WTC11 (cell line): ENCODE measurements at regions not wholly inside any gene's neighbourhood (a gene's known extent, or its start where the extent isn't known, plus 50 kb on each side); places are given as distances from the start of the nearest gene placed in this dataset.

Experiments
- ATAC-seq: fragments of 200-7000 bp; cut with Tn5 transposase; 2 replicates; pipeline ENCODE4 v1.10.0; 2021; ENCODE audit warnings: mild to moderate bottlenecking, moderate library complexity
- CTCF ChIA-PET: fragments of 300-600 bp; sonication (Branson Sonifier 250); formaldehyde crosslinking; loops from one replicate; lab custom pipeline; 2021; ENCODE audit warnings: antibody characterized with exemption; lab: Charles Lee
- POLR2A ChIA-PET: fragments of 350-600 bp; sonication (Branson Sonifier 250); formaldehyde crosslinking; loops from one replicate; lab custom pipeline; 2021; ENCODE audit warnings: antibody characterized with exemption; lab: Charles Lee
- DNase-seq: peaks from one replicate; pipeline ENCODE4 v3.0.0; 2021; ENCODE audit warnings: low spot score
- H3K27ac Mint-ChIP-seq: 2 replicates; pipeline ENCODE4 v1.8.0; 2021; ENCODE audit warnings: mixed read lengths
- H3K27me3 Mint-ChIP-seq: 2 replicates; pipeline ENCODE4 v1.8.0; 2021; ENCODE audit warnings: low read depth, mild to moderate bottlenecking, moderate library complexity, mixed read lengths
- H3K36me3 Mint-ChIP-seq: 2 replicates; pipeline ENCODE4 v1.8.0; 2021; ENCODE audit warnings: mixed read lengths
- H3K4me1 Mint-ChIP-seq: 2 replicates; pipeline ENCODE4 v1.8.0; 2022; ENCODE audit warnings: mixed read lengths
- H3K4me3 Mint-ChIP-seq: 2 replicates; pipeline ENCODE4 v1.8.0; 2021; ENCODE audit warnings: mild to moderate bottlenecking, moderate library complexity, mixed read lengths
- H3K9me3 Mint-ChIP-seq: 2 replicates; pipeline ENCODE4 v1.8.0; 2021; ENCODE audit warnings: mixed read lengths
- ATF1 ChIP-seq: sonication (generic); formaldehyde crosslinking; IDR thresholded peaks from 2 replicates; pipeline ENCODE4 v1.8.1; 2023; ENCODE audit warnings: mild to moderate bottlenecking, moderate library complexity, missing genetic modification reagents
- ETV6 ChIP-seq: sonication (generic); formaldehyde crosslinking; IDR thresholded peaks from 2 replicates; pipeline ENCODE4 v1.8.1; 2022; ENCODE audit warnings: mild to moderate bottlenecking, missing genetic modification reagents
- GTF2I ChIP-seq: fragments of 250-450 bp; sonication (Bioruptor Pico); conservative IDR thresholded peaks from 2 replicates; pipeline ENCODE4 v1.4.0; 2021; ENCODE audit warnings: mild to moderate bottlenecking
- HMGA2 ChIP-seq: fragments of 250-450 bp; sonication (Bioruptor Pico); IDR thresholded peaks from 2 replicates; pipeline ENCODE4 v1.4.0; 2021; ENCODE audit warnings: mild to moderate bottlenecking, moderate library complexity
- JUN ChIP-seq: sonication (generic); formaldehyde crosslinking; IDR thresholded peaks from 2 replicates; pipeline ENCODE4 v1.8.0; 2023; ENCODE audit warnings: mild to moderate bottlenecking, missing genetic modification reagents
- NR1H2 ChIP-seq: sonication (generic); formaldehyde crosslinking; IDR thresholded peaks from 2 replicates; pipeline ENCODE4 v1.9.0; 2021; ENCODE audit warnings: mild to moderate bottlenecking, moderate library complexity, missing genetic modification reagents
- SMAD4 ChIP-seq: sonication (generic); formaldehyde crosslinking; IDR thresholded peaks from 2 replicates; pipeline ENCODE4 v1.8.0; 2022; ENCODE audit warnings: mild to moderate bottlenecking, missing genetic modification reagents
- TCF7 ChIP-seq: sonication (generic); formaldehyde crosslinking; IDR thresholded peaks from 2 replicates; pipeline ENCODE4 v1.8.0; 2022; ENCODE audit warnings: mild to moderate bottlenecking, low read depth, missing genetic modification reagents, moderate library complexity
- TP53 ChIP-seq: sonication (generic); formaldehyde crosslinking; IDR thresholded peaks from 2 replicates; pipeline ENCODE4 v1.8.1; 2023; ENCODE audit warnings: mild to moderate bottlenecking, missing genetic modification reagents
- ZNF263 ChIP-seq: sonication (generic); formaldehyde crosslinking; IDR thresholded peaks from 2 replicates; pipeline ENCODE4 v1.8.1; 2022; ENCODE audit warnings: low read depth, mild to moderate bottlenecking, moderate library complexity, missing genetic modification reagents
- ZNF317 ChIP-seq: sonication (generic); formaldehyde crosslinking; IDR thresholded peaks from 2 replicates; pipeline ENCODE4 v1.8.1; 2023; ENCODE audit warnings: low read depth, mild to moderate bottlenecking, moderate library complexity, missing genetic modification reagents, borderline replicate concordance
- ZNF423 ChIP-seq: fragments of 250-450 bp; sonication (Bioruptor Pico); IDR thresholded peaks from 2 replicates; pipeline ENCODE4 v2.1.2; 2022; ENCODE audit warnings: mild to moderate bottlenecking, moderate library complexity
- TF ChIP-seq, protein P1 (sequence below): sonication (generic); formaldehyde crosslinking; IDR thresholded peaks from 2 replicates; pipeline ENCODE4 v1.8.1; 2023; ENCODE audit warnings: mild to moderate bottlenecking, missing genetic modification reagents
- TF ChIP-seq, protein P2 (sequence below): sonication (generic); formaldehyde crosslinking; IDR thresholded peaks from 2 replicates; pipeline ENCODE4 v1.8.1; 2022; ENCODE audit warnings: mild to moderate bottlenecking, missing genetic modification reagents, moderate library complexity, borderline replicate concordance
- TF ChIP-seq, protein P3 (sequence below): sonication (generic); formaldehyde crosslinking; IDR thresholded peaks from 2 replicates; pipeline ENCODE4 v1.8.1; 2023; ENCODE audit warnings: mild to moderate bottlenecking, missing genetic modification reagents
- TF ChIP-seq, protein P4 (sequence below): fragments of 250-450 bp; sonication (Bioruptor Pico); IDR thresholded peaks from 2 replicates; pipeline ENCODE4 v1.9.0; 2021; ENCODE audit warnings: mild to moderate bottlenecking
- TF ChIP-seq, protein P5 (sequence below): sonication (generic); formaldehyde crosslinking; IDR thresholded peaks from 2 replicates; pipeline ENCODE4 v1.8.0; 2023; ENCODE audit warnings: mild to moderate bottlenecking, missing genetic modification reagents
- TF ChIP-seq, protein P6 (sequence below): sonication (generic); formaldehyde crosslinking; IDR thresholded peaks from 2 replicates; pipeline ENCODE4 v1.8.0; 2023; ENCODE audit warnings: missing genetic modification reagents

DNA sequence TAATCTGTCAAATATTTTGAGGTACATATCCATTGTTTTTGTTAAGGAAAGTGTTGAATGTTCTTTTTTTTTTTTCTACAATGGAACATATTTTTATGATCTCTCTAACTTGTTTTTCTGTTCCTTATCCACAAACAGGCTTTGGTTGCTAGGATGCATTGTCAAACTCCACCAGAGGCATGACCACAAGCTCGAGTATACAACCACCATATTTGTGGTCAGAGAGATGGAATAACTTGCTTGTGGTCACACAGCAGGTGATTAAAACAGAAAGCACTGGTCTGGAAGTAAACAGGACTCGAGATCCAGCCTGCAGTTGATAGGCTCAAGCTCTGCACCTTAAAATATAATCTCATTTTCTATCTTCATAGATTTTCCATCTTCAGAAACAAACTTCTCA lies 105.8 kb upstream of the ADAMTS18 start (continued):
- TF ChIP-seq, protein P1, sequence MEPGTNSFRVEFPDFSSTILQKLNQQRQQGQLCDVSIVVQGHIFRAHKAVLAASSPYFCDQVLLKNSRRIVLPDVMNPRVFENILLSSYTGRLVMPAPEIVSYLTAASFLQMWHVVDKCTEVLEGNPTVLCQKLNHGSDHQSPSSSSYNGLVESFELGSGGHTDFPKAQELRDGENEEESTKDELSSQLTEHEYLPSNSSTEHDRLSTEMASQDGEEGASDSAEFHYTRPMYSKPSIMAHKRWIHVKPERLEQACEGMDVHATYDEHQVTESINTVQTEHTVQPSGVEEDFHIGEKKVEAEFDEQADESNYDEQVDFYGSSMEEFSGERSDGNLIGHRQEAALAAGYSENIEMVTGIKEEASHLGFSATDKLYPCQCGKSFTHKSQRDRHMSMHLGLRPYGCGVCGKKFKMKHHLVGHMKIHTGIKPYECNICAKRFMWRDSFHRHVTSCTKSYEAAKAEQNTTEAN: no peak
- TF ChIP-seq GTF2I (CRISPR knock-in tag) (no peak), ZNF263 (CRISPR knock-in tag) (no peak)
- TF ChIP-seq, protein P2, sequence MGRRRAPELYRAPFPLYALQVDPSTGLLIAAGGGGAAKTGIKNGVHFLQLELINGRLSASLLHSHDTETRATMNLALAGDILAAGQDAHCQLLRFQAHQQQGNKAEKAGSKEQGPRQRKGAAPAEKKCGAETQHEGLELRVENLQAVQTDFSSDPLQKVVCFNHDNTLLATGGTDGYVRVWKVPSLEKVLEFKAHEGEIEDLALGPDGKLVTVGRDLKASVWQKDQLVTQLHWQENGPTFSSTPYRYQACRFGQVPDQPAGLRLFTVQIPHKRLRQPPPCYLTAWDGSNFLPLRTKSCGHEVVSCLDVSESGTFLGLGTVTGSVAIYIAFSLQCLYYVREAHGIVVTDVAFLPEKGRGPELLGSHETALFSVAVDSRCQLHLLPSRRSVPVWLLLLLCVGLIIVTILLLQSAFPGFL (CRISPR knock-in tag): no peak

DNA sequence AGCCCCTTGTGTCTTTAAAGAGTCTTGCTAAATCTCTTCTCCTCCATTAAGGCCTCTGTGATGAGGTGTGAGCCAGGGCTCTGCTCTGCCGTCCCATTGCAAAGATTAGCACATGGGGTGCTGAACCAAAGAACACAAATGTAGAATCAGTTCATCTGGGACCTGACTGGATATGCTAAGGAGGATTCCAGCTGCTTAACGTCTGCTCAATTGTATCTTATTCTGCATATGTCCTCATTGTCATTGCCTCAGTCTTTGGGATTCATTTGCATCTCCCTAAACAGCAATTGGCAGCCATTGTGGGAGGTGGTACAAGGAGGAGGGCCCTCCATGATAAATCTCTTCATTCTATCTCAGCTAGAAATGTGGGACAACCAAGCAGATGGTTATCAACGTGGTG lies 106.3 kb upstream of the ADAMTS18 start:
- POLR2A ChIA-PET: no interaction called here
- H3K9me3 Mint-ChIP-seq: no peaks in the 10 kb centered on the region
- no peak overlapping the region for H3K4me3 Mint-ChIP-seq
- H3K4me1 Mint-ChIP-seq: peaks cover 17% of the 10 kb centered on the region
- DNase-seq (no peak), ATAC-seq (peak; percentile 85)
- H3K27ac Mint-ChIP-seq: peak overlapping the region; percentile 82
- no peaks in the 10 kb centered on the region for H3K36me3 Mint-ChIP-seq
- TF ChIP-seq ZNF423 (CRISPR knock-in tag) (no peak), HMGA2 (CRISPR knock-in tag) (no peak), ATF1 (no peak), ZNF317 (CRISPR knock-in tag) (no peak), TP53 (CRISPR knock-in tag) (no peak), ETV6 (no peak), JUN (no peak), ZNF263 (CRISPR knock-in tag) (no peak), SMAD4 (CRISPR knock-in tag) (no peak), NR1H2 (no peak), TCF7 (CRISPR knock-in tag) (no peak)
- TF ChIP-seq, protein P3, sequence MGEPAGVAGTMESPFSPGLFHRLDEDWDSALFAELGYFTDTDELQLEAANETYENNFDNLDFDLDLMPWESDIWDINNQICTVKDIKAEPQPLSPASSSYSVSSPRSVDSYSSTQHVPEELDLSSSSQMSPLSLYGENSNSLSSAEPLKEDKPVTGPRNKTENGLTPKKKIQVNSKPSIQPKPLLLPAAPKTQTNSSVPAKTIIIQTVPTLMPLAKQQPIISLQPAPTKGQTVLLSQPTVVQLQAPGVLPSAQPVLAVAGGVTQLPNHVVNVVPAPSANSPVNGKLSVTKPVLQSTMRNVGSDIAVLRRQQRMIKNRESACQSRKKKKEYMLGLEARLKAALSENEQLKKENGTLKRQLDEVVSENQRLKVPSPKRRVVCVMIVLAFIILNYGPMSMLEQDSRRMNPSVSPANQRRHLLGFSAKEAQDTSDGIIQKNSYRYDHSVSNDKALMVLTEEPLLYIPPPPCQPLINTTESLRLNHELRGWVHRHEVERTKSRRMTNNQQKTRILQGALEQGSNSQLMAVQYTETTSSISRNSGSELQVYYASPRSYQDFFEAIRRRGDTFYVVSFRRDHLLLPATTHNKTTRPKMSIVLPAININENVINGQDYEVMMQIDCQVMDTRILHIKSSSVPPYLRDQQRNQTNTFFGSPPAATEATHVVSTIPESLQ (CRISPR knock-in tag): no peak
- TF ChIP-seq, protein P4, sequence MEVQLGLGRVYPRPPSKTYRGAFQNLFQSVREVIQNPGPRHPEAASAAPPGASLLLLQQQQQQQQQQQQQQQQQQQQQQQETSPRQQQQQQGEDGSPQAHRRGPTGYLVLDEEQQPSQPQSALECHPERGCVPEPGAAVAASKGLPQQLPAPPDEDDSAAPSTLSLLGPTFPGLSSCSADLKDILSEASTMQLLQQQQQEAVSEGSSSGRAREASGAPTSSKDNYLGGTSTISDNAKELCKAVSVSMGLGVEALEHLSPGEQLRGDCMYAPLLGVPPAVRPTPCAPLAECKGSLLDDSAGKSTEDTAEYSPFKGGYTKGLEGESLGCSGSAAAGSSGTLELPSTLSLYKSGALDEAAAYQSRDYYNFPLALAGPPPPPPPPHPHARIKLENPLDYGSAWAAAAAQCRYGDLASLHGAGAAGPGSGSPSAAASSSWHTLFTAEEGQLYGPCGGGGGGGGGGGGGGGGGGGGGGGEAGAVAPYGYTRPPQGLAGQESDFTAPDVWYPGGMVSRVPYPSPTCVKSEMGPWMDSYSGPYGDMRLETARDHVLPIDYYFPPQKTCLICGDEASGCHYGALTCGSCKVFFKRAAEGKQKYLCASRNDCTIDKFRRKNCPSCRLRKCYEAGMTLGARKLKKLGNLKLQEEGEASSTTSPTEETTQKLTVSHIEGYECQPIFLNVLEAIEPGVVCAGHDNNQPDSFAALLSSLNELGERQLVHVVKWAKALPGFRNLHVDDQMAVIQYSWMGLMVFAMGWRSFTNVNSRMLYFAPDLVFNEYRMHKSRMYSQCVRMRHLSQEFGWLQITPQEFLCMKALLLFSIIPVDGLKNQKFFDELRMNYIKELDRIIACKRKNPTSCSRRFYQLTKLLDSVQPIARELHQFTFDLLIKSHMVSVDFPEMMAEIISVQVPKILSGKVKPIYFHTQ (CRISPR knock-in tag): no peak
- TF ChIP-seq, protein P5, sequence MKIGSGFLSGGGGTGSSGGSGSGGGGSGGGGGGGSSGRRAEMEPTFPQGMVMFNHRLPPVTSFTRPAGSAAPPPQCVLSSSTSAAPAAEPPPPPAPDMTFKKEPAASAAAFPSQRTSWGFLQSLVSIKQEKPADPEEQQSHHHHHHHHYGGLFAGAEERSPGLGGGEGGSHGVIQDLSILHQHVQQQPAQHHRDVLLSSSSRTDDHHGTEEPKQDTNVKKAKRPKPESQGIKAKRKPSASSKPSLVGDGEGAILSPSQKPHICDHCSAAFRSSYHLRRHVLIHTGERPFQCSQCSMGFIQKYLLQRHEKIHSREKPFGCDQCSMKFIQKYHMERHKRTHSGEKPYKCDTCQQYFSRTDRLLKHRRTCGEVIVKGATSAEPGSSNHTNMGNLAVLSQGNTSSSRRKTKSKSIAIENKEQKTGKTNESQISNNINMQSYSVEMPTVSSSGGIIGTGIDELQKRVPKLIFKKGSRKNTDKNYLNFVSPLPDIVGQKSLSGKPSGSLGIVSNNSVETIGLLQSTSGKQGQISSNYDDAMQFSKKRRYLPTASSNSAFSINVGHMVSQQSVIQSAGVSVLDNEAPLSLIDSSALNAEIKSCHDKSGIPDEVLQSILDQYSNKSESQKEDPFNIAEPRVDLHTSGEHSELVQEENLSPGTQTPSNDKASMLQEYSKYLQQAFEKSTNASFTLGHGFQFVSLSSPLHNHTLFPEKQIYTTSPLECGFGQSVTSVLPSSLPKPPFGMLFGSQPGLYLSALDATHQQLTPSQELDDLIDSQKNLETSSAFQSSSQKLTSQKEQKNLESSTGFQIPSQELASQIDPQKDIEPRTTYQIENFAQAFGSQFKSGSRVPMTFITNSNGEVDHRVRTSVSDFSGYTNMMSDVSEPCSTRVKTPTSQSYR (CRISPR knock-in tag): no peak
- TF ChIP-seq, protein P6, sequence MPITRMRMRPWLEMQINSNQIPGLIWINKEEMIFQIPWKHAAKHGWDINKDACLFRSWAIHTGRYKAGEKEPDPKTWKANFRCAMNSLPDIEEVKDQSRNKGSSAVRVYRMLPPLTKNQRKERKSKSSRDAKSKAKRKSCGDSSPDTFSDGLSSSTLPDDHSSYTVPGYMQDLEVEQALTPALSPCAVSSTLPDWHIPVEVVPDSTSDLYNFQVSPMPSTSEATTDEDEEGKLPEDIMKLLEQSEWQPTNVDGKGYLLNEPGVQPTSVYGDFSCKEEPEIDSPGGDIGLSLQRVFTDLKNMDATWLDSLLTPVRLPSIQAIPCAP (CRISPR knock-in tag): no peak
- TF ChIP-seq, protein P2 (CRISPR knock-in tag): no peak
- TF ChIP-seq, all 79 proteins: peak for 0
- CTCF ChIA-PET: no interaction called here
- H3K27me3 Mint-ChIP-seq: 0 out of 2 replicates have a peak, but pooled peaks cover 2% of the 10 kb centered on the region
